ENCODE measurements at regions not wholly inside any gene's neighbourhood (a gene's known extent, or its start where the extent isn't known, plus 50 kb on each side); places are given as distances from the start of the nearest gene placed in this dataset.

- TF ChIP-seq, protein P1, sequence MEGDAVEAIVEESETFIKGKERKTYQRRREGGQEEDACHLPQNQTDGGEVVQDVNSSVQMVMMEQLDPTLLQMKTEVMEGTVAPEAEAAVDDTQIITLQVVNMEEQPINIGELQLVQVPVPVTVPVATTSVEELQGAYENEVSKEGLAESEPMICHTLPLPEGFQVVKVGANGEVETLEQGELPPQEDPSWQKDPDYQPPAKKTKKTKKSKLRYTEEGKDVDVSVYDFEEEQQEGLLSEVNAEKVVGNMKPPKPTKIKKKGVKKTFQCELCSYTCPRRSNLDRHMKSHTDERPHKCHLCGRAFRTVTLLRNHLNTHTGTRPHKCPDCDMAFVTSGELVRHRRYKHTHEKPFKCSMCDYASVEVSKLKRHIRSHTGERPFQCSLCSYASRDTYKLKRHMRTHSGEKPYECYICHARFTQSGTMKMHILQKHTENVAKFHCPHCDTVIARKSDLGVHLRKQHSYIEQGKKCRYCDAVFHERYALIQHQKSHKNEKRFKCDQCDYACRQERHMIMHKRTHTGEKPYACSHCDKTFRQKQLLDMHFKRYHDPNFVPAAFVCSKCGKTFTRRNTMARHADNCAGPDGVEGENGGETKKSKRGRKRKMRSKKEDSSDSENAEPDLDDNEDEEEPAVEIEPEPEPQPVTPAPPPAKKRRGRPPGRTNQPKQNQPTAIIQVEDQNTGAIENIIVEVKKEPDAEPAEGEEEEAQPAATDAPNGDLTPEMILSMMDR (IDR thresholded peaks at IDR 0.05), result no peak
- no peak for TF ChIP-seq POLR2A (IDR thresholded peaks at IDR 0.05)
- no peak for TF ChIP-seq EP300 (IDR thresholded peaks at IDR 0.05)
Measured at GRCh38 chr7:54860003-54860775, 101.2 kb upstream of the SEC61G start.
